ENCODE measurements at regions not wholly inside any gene's neighbourhood (a gene's known extent, or its start where the extent isn't known, plus 50 kb on each side); places are given as distances from the start of the nearest gene placed in this dataset.

DNA sequence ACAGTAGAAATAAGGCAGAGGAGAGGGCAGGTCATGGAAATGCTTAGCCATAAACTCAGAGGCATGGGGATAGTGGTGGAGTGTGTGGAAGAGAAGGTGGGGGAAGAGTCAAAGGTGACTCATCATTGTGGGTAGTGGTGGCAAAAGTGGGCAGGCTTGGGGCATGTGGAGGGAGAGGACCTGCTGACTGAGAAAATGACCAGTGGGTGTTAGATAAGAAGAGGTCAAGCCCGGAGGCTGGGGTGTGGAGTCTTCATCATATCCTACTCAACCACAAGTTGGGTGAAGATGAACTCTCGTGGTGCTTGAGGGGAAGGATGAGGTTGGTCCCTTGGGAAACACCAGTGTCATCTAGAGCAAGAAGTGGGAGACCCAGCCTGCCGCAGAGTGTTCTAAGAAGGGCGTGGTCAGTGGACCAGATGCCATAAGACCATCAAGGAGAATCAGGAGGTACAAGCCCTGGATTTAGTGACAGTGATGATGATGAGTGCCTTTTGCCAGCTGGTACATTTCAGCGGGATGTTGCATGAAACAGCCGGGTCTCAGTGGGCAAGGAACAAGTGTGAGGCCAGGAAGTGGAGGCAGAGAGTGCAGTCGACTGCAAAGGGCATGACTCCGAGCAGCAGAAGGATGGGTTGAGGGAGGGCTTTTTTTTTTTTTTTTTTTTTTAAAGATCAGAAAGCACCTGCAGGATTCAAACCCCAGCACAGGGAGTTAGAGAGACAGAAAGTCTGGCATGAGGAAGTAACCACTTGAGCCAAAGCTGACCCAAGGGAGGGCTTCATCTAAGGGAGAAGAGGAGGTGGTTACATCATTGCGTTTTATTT is 122.6 kb upstream of the SPRED2 start:
- no peak overlapping the region for H3K27ac ChIP-seq
- TF ChIP-seq CTCF (conservative IDR thresholded peaks at IDR 0.05) (no peak), ZFX (IDR thresholded peaks at IDR 0.05) (no peak)

GRCh38 chr2:65553504-65554074 is 121.2 kb upstream of the SPRED2 start:
- TF ChIP-seq ZFX (IDR thresholded peaks at IDR 0.05) (no peak), CTCF (conservative IDR thresholded peaks at IDR 0.05) (peak; percentile 50)
- H3K27ac ChIP-seq = no peak overlapping the region

DNA sequence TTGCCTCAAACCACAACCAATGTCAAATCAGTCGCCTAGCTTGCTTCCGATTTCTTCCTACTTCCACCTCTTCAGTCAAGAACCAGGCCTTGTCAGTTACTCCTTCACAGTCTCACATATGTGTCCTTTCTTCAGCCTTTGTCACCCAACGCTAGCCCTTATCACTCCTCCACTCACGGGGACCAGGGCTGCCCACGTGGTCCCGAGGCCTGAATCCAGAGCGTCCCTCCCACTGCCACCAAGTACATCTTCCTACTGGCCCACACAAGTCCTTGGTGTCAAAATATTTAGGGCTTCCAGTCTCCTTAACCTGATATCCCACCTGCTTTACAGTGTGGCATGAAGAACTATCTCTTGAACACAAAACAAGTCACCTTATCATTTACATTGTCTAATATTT is 119.1 kb upstream of the SPRED2 start:
- TF ChIP-seq ZFX (IDR thresholded peaks at IDR 0.05) (no peak), CTCF (conservative IDR thresholded peaks at IDR 0.05) (no peak)
- no peak overlapping the region for H3K27ac ChIP-seq

- no peak overlapping the region for H3K27ac ChIP-seq
- TF ChIP-seq ZFX (IDR thresholded peaks at IDR 0.05) (no peak), CTCF (conservative IDR thresholded peaks at IDR 0.05) (no peak)
These were observed 117.8 kb upstream of the SPRED2 start for GRCh38 chr2:65550246-65550645.

GRCh38 chr2:65549631-65550030 is 117.2 kb upstream of the SPRED2 start:
- no peak overlapping the region for H3K27ac ChIP-seq
- no peak for TF ChIP-seq CTCF (conservative IDR thresholded peaks at IDR 0.05)
- no peak for TF ChIP-seq ZFX (IDR thresholded peaks at IDR 0.05)

GRCh38 chr2:65549257-65549627 is 116.8 kb upstream of the SPRED2 start:
- no peak overlapping the region for H3K27ac ChIP-seq
- TF ChIP-seq CTCF (conservative IDR thresholded peaks at IDR 0.05) (no peak), ZFX (IDR thresholded peaks at IDR 0.05) (no peak)

- TF ChIP-seq ZFX (IDR thresholded peaks at IDR 0.05) (no peak), CTCF (conservative IDR thresholded peaks at IDR 0.05) (no peak)
- H3K27ac ChIP-seq = no peak overlapping the region
These were observed 116.3 kb upstream of the SPRED2 start for GRCh38 chr2:65548576-65549256.

All from C4-2B (cell line).